Parathyroid adenoma (tissue), 2 donors: ENCODE measurements at regions not wholly inside any gene's neighbourhood (a gene's known extent, or its start where the extent isn't known, plus 50 kb on each side); places are given as distances from the start of the nearest gene placed in this dataset.
"Not testable (repeated sequence)": the region's sequence is repeated elsewhere in the genome, so short reads cannot be mapped to it uniquely, and the experiment has no call there.

ENCODE experiments used
- H2AFZ ChIP-seq: fragments of 300-600 bp; sonication (generic); one replicate; pipeline ENCODE4 v1.7.0; 2017; ENCODE audit warnings: antibody characterized with exemption, mild to moderate bottlenecking
- H3K27ac ChIP-seq: fragments of 300-600 bp; sonication (generic); one replicate; pipeline ENCODE4 v1.7.0; 2017
- H3K27me3 ChIP-seq: fragments of 300-600 bp; sonication (generic); one replicate; pipeline ENCODE4 v1.7.0; 2017; ENCODE audit warnings: low read length; ENCODE audit not compliant: control insufficient read depth, insufficient read depth
- H3K36me3 ChIP-seq: fragments of 300-600 bp; sonication (generic); one replicate; pipeline ENCODE4 v1.7.0; 2017; ENCODE audit warnings: low read length; ENCODE audit not compliant: control insufficient read depth, insufficient read depth
- H3K4me1 ChIP-seq: fragments of 300-600 bp; sonication (generic); one replicate; pipeline ENCODE4 v1.7.0; 2017; ENCODE audit warnings: control low read depth
- H3K4me2 ChIP-seq: fragments of 300-600 bp; sonication (generic); one replicate; pipeline ENCODE4 v1.7.0; 2017; ENCODE audit warnings: low read length
- H3K4me3 ChIP-seq: fragments of 300-600 bp; sonication (generic); one replicate; pipeline ENCODE4 v1.7.0; 2017; ENCODE audit warnings: low read depth, low read length
- H3K79me2 ChIP-seq: fragments of 300-600 bp; sonication (generic); one replicate; pipeline ENCODE4 v1.7.0; 2017; ENCODE audit warnings: control low read depth
- H3K9ac ChIP-seq: fragments of 300-600 bp; sonication (generic); one replicate; pipeline ENCODE4 v1.7.0; 2017; ENCODE audit warnings: mild to moderate bottlenecking
- H3K9me3 ChIP-seq: fragments of 300-600 bp; sonication (generic); one replicate; pipeline ENCODE4 v1.7.0; 2017; ENCODE audit warnings: low read length; ENCODE audit not compliant: control insufficient read depth
- TF ChIP-seq, protein P1 (sequence below): fragments of 300-600 bp; sonication (generic); IDR thresholded peaks from one replicate; pipeline ENCODE4 v1.7.0; 2017; ENCODE audit warnings: antibody characterized with exemption, mild to moderate bottlenecking
- donor health status: primary hyperparathyroidism.

DNA sequence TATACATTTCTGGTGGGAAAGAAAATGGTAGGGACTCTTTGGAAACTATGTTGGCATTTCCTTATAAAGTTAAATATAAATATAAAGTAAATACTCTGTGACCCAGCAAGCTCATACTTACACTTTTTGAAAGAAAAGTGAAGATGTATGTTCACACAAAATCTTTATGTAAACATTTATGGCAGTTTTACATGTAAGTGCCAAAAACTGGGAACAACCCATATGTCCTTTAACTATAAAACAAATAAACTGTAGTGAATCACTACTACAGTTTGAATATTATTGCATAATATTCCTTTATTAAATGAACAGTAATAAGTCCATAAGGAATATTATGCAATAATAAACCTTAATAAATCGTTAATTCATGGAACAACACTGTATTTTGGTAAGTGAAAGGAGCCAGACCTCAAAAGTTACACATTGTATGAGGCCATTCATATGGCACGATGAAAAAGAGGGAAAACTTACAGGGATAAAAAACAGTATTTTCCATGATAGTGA, 1660.3 kb upstream of the LRRTM3 start:
- Histone ChIP-seq H3K27ac (no peak overlapping the region), H3K27me3 (no peaks in the 10 kb centered on the region), H3K4me3 (no peak overlapping the region), H3K4me1 (no peaks in the 10 kb centered on the region), H3K36me3 (no peaks in the 10 kb centered on the region), H3K4me2 (no peak overlapping the region), H3K79me2 (no peaks in the 10 kb centered on the region), H2AFZ (no peak overlapping the region), H3K9me3 (no peaks in the 10 kb centered on the region), H3K9ac (no peak overlapping the region)
- TF ChIP-seq, protein P1, sequence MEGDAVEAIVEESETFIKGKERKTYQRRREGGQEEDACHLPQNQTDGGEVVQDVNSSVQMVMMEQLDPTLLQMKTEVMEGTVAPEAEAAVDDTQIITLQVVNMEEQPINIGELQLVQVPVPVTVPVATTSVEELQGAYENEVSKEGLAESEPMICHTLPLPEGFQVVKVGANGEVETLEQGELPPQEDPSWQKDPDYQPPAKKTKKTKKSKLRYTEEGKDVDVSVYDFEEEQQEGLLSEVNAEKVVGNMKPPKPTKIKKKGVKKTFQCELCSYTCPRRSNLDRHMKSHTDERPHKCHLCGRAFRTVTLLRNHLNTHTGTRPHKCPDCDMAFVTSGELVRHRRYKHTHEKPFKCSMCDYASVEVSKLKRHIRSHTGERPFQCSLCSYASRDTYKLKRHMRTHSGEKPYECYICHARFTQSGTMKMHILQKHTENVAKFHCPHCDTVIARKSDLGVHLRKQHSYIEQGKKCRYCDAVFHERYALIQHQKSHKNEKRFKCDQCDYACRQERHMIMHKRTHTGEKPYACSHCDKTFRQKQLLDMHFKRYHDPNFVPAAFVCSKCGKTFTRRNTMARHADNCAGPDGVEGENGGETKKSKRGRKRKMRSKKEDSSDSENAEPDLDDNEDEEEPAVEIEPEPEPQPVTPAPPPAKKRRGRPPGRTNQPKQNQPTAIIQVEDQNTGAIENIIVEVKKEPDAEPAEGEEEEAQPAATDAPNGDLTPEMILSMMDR, result no peak

GRCh38 chr10:65269551-65269950, 1656.3 kb upstream of the LRRTM3 start:
- not testable (repeated sequence) for H3K27me3 ChIP-seq, H2AFZ ChIP-seq, H3K9me3 ChIP-seq, H3K4me1 ChIP-seq, H3K9ac ChIP-seq, H3K27ac ChIP-seq, H3K4me2 ChIP-seq, H3K4me3 ChIP-seq, H3K79me2 ChIP-seq, H3K36me3 ChIP-seq

GRCh38 chr10:65270969-65271368, 1654.9 kb upstream of the LRRTM3 start:
- no peaks in the 10 kb centered on the region for H3K36me3 ChIP-seq
- H3K4me3 ChIP-seq, result no peak overlapping the region
- H3K27me3 ChIP-seq, result no peaks in the 10 kb centered on the region
- H2AFZ ChIP-seq, result no peak overlapping the region
- no peak overlapping the region for H3K4me2 ChIP-seq
- H3K9me3 ChIP-seq, result no peaks in the 10 kb centered on the region
- H3K4me1 ChIP-seq, result no peaks in the 10 kb centered on the region
- TF ChIP-seq, protein P1, result no peak
- no peak overlapping the region for H3K9ac ChIP-seq
- H3K79me2 ChIP-seq, result no peaks in the 10 kb centered on the region
- H3K27ac ChIP-seq, result no peak overlapping the region

- H3K4me2 ChIP-seq, result no peak overlapping the region
- H3K4me1 ChIP-seq, result no peaks in the 10 kb centered on the region
- no peak overlapping the region for H3K9ac ChIP-seq
- H3K9me3 ChIP-seq, result no peaks in the 10 kb centered on the region
- H3K4me3 ChIP-seq, result no peak overlapping the region
- TF ChIP-seq, protein P1, result no peak
- no peaks in the 10 kb centered on the region for H3K36me3 ChIP-seq
- no peak overlapping the region for H2AFZ ChIP-seq
- no peak overlapping the region for H3K27ac ChIP-seq
- no peaks in the 10 kb centered on the region for H3K79me2 ChIP-seq
- no peaks in the 10 kb centered on the region for H3K27me3 ChIP-seq
Measured at GRCh38 chr10:65273115-65273514, 1652.7 kb upstream of the LRRTM3 start.

- Histone ChIP-seq H2AFZ (no peak overlapping the region), H3K27me3 (no peaks in the 10 kb centered on the region), H3K4me2 (no peak overlapping the region), H3K36me3 (no peaks in the 10 kb centered on the region), H3K79me2 (no peaks in the 10 kb centered on the region), H3K4me1 (no peaks in the 10 kb centered on the region), H3K9ac (no peak overlapping the region), H3K9me3 (no peaks in the 10 kb centered on the region), H3K4me3 (no peak overlapping the region), H3K27ac (no peak overlapping the region)
- TF ChIP-seq, protein P1, result no peak
Measured at GRCh38 chr10:65275296-65275695, 1650.5 kb upstream of the LRRTM3 start.
